HG03135 (cell line): ENCODE measurements at regions not wholly inside any gene's neighbourhood (a gene's known extent, or its start where the extent isn't known, plus 50 kb on each side); places are given as distances from the start of the nearest gene placed in this dataset.
"Not testable (repeated sequence)": the region's sequence is repeated elsewhere in the genome, so short reads cannot be mapped to it uniquely, and the experiment has no call there.

Experiments
- ATAC-seq: cut with Tn5 transposase; IDR thresholded peaks from one replicate; pipeline ENCODE4 v1.9.1; 2021; ENCODE audit warnings: mild to moderate bottlenecking, moderate library complexity; ENCODE audit not compliant: unreplicated experiment

DNA sequence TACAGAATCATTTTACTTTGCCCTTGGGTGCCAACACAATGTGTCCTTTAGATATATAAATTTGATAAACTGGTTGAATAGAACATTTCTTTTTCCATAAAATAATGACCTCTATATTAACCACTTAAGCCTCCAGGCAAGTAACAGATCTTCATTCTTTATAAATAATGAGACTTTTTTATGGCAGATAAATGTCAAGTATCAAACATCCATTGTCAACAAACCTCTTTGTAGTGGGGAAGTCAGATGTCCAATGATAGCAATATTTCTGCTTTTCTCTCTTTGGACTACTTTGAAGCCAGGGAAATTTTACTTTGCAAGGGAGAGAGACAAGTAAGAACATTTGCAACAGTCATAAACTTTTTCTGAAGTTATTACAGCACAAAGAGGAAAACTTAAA is 841.2 kb downstream of the CDH8 start:
- no peak for ATAC-seq

GRCh38 chr16:61194573-61194972 is 841.7 kb downstream of the CDH8 start:
- ATAC-seq: no peak

GRCh38 chr16:61182391-61182790 is 853.8 kb downstream of the CDH8 start:
- ATAC-seq: no peak

DNA sequence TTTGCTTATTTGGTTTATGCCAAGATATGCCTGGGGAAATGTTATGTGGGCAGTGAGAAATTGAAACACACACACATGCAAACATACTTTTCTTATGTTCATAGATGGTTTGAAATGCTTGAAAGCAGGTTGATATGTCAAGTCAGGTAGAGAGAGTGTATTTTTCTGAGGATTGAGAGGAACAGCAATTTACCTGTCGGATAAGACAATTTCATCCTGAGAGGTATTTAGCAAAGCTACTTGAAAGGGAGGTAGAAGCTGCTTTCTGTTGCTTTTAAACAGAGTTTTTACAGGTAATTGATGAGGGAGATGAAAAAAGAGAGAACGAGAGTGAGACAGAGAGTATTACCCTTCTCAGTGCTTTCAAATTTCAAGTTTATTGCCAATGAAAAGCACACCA is 854.3 kb downstream of the CDH8 start:
- ATAC-seq: no peak

- ATAC-seq: no peak
These were observed 856.7 kb downstream of the CDH8 start for GRCh38 chr16:61179561-61179960.

GRCh38 chr16:61165797-61166196 is 870.4 kb downstream of the CDH8 start:
- ATAC-seq: no peak

DNA sequence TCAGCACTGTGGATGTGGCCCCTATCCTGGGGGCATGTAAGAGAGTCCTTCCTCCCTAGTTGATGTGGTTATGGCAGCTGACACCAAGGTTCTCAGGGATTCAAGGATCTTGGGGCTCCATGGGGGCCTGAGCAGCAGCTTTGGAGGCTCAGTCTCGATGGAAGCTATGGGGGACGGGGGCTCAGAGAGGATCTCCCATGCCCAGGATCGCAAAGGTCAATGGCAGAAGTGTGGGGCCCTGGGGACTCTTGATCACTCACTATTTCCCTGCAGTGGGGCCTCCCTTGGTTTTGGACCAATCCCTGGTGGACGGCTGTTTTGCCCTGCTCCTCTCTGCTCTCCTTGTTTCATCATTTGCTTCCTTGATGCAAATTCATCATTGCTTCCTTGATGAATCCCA is 885.9 kb downstream of the CDH8 start:
- no peak for ATAC-seq

DNA sequence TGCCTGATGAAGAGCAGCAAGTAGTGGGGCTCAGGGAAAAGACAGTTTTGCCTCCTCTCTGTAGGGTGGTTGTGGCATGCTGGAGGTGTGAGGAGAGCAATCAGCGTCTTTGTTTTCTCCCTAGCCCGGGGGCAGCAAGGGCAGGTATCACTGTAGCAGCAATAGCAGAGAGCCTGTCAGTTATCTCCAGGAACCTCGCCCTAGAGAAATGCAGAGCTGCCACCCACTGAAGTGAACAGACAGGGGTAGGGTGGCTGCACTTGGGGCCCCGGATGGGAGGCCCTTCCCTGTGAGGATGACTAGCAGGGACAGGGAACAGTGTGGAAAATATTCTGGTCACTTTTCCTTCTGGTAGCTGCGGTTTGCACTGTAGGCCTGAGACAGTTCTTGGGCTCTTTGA is 886.5 kb downstream of the CDH8 start:
- ATAC-seq: no peak

- ATAC-seq: no peak
These were observed 887.3 kb downstream of the CDH8 start for GRCh38 chr16:61148930-61149329.

GRCh38 chr16:61146429-61146828 is 889.8 kb downstream of the CDH8 start:
- no peak for ATAC-seq

DNA sequence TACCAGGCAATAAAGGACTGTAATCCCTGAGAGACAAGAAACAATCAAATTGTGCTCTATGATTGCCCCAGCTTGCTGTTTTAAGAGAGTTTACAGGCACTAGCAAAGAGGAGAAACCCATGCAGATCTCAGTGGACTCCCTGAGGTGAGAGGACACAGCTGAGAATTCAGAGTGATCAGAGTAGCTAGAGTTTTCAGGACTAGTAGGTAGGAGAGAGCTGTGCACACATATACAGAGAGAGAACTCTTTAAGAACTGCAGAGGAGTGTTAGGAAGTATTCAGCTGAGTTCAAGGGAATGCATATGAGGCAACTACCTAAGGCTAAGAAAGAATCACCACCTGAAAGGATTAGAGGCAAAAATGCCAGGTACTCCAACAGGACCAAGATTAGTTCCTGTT is 904.8 kb downstream of the CDH8 start:
- ATAC-seq: no peak

- ATAC-seq: no peak
These were observed 907.5 kb downstream of the CDH8 start for GRCh38 chr16:61128545-61129323.

GRCh38 chr16:61105544-61105943 is 930.7 kb downstream of the CDH8 start:
- no peak for ATAC-seq

GRCh38 chr16:61098505-61098904 is 937.7 kb downstream of the CDH8 start:
- no peak for ATAC-seq

DNA sequence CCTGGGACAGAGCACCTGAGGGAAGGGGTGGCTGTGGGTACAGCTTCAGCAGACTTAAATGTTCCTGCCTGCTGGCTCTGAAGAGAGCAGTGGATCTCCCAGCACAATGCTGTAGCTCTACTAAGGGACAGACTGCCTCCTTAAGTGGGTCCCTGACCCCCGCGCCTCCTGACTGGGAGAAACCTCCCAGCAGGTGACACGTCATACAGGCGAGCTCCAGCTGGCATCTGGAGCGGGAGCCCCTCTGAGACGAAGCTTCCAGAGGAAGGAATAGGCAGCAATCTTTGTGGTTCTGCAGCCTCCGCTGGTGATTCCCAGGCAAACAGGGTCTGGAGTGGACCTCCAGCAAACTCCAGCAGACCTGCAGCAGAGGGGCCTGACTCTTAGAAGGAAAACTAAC is 944.9 kb downstream of the CDH8 start:
- ATAC-seq: not testable (repeated sequence)

DNA sequence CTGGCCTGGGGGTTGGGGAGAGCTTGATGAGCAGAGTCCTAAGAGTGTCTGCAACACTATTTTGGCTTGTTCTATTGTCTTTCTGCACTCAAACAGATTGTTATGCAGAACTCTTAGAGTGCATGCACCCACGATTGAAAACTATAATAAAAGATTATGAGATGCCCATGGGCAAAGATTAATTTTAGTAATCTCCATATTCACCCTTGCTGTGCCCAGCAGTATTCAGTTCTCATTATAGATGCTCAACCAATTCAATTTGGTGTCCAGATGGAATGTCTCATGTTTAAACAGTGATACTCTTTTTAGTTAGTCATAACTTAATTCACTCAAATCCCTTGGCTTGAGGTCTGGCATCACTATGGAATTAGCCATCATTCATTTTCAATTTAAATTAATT is 952.5 kb downstream of the CDH8 start:
- ATAC-seq: no peak

DNA sequence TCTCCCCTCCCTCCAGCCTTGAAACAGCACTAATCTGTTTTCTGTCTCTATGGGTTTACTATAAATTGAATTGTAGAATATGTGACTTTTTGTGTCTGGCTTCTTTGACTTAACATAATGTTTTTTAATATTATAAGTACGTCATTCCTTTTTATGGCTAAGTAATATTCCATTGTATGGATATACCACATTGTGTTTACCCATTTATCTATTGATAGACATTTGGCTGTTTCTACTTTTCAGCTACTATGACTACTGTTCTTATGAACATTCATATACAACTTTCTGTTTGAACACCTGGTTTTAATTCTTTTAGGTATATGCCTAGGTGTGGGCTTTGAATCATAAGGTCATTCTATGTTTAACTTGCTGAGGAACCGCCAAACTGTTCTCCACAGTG is 961.9 kb downstream of the CDH8 start:
- no peak for ATAC-seq

DNA sequence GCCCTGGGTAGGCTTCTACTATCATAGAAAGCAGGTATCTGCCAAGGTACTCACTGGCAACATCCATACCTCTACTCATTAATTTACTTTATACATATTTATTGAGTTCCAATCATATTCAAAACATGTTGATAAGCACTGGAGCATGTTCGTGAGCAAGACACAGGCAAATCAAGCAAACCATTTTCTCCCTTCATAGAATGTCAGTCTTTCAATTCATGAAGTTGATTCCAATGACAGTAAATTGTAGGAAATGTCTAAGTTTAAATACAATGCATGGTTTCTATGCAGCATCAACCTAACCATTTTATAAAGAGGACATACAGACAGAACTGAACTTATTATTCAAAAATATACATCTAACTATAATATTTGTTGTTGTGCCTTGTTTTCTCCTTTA is 978.6 kb downstream of the CDH8 start:
- ATAC-seq: no peak

DNA sequence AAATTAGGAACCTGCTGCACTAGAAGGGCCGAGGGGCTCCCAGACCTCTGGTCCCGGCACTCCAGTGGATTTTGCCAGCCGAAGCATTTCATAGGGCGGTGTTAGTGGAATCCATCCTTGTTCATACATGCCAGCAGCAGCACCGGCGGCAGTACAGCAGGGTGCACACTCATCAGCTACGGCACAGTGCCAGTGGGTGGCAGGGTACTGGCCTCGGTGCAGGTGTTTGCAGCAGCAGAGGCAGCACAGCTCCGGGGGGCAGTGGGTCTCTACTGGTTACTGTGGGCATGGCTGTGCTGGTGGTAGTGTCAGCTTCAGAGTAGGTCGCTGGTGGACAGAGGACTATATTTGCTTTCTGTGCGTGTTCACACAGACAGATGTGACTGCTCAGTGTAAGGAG is 985.7 kb downstream of the CDH8 start:
- ATAC-seq: no peak

GRCh38 chr16:61045931-61046330 is 990.3 kb downstream of the CDH8 start:
- ATAC-seq: no peak

GRCh38 chr16:61042737-61043136 is 993.5 kb downstream of the CDH8 start:
- no peak for ATAC-seq

GRCh38 chr16:61030616-61031015 is 1005.6 kb downstream of the CDH8 start:
- ATAC-seq: no peak
